Transverse colon (tissue), 4 donors: ENCODE measurements at regions not wholly inside any gene's neighbourhood (a gene's known extent, or its start where the extent isn't known, plus 50 kb on each side); places are given as distances from the start of the nearest gene placed in this dataset.

ENCODE experiments used
- DNase-seq: peaks from one replicate; pipeline ENCODE4 v3.0.0-alpha.2; 2019
- H3K27ac ChIP-seq, 4 donors: fragments of 200-600 bp; sonication (generic); 2 replicates each; pipeline ENCODE4 v1.5.1; 2016 to 2018; ENCODE audit warnings: inconsistent platforms in 4 of 4
- H3K27me3 ChIP-seq: fragments of 200-600 bp; sonication (generic); 2 replicates; pipeline ENCODE4 v1.5.1; 2017; ENCODE audit warnings: inconsistent platforms
- H3K36me3 ChIP-seq, 4 donors: fragments of 200-600 bp; sonication (generic); 2 replicates each; pipeline ENCODE4 v1.5.1; 2017 to 2019; ENCODE audit warnings: inconsistent platforms in 4 of 4
- H3K4me1 ChIP-seq, 4 donors: fragments of 200-600 bp; sonication (generic); 2 replicates each; pipeline ENCODE4 v1.5.1; 2017 to 2020; ENCODE audit warnings: inconsistent platforms in 4 of 4
- H3K4me3 ChIP-seq, 4 donors: fragments of 200-600 bp; sonication (generic); 1 replicate in 1 of 4; 2 replicates in 3 of 4; pipeline versions ENCODE4 v1.5.1 to v1.6.1; 2017 to 2019; ENCODE audit warnings: inconsistent platforms in 4 of 4
- H3K9me3 ChIP-seq, 2 donors: fragments of 200-600 bp; sonication (generic); 2 replicates each; pipeline ENCODE4 v1.5.1; 2017 to 2019; ENCODE audit warnings: inconsistent platforms in 2 of 2
- CTCF ChIP-seq, 5 experiments: fragments of 200-600 bp in 3 of 5; fragments of 450-650 bp in 2 of 5; sonication (generic) in 3 of 5; IDR thresholded peaks; 1 replicate in 2 of 5; 2 replicates in 3 of 5; pipeline ENCODE4 v1.5.1; 2016 to 2017; ENCODE audit warnings: antibody characterized with exemption in 5 of 5, inconsistent platforms in 3 of 5, mild to moderate bottlenecking in 2 of 5, moderate library complexity in 1 of 5
- EP300 ChIP-seq: sonication (generic); formaldehyde crosslinking; IDR thresholded peaks from one replicate; pipeline ENCODE4 v1.6.1; 2017; ENCODE audit warnings: antibody characterized with exemption, low read depth
- POLR2A ChIP-seq: fragments of 450-650 bp; IDR thresholded peaks from one replicate; pipeline ENCODE4 v1.6.1; 2016; ENCODE audit warnings: antibody characterized with exemption, mild to moderate bottlenecking, moderate library complexity
- POLR2AphosphoS5 ChIP-seq, 3 donors: sonication (generic); formaldehyde crosslinking; IDR thresholded peaks; one replicate each; pipeline ENCODE4 v1.6.1; 2016; ENCODE audit warnings: antibody characterized with exemption in 3 of 3
- WGBS, 2 donors: methylation state at CpG; one replicate each; pipeline ENCODE4 v1.1.5; 2018; ENCODE audit warnings: low coverage in 1 of 2; 5-methylcytosine and 5-hydroxymethylcytosine counted together
- in situ Hi-C, 4 donors: fragments of 200-750 bp; cut with MboI; loops; one replicate each; pipeline versions ENCODE4 v1.15.0 to v1.15.1; 2017; ENCODE audit warnings: low sequenced_read_pairs in 3 of 4, low pct_ligation_motif_present in 1 of 4, low pct_unique_long_range_greater_than_20kb in 1 of 4
- intact Hi-C: fragments of 100-400 bp; cut with DNase I; formaldehyde crosslinking; loops from one replicate; pipeline ENCODE4 v1.15.1; 2023; ENCODE audit warnings: low total_unique reads

GRCh38 chr7:109377076-109377884 lies 807.6 kb downstream of the DNAJB9 start:
- no peak for TF ChIP-seq POLR2AphosphoS5 (IDR thresholded peaks at IDR 0.05)
- no peak for TF ChIP-seq CTCF (IDR thresholded peaks at IDR 0.05)
- TF ChIP-seq POLR2A, result no peak
- TF ChIP-seq EP300, result no peak
- intact Hi-C loops, result no loop called here
- peaks cover 7 to 11% of the 10 kb centered on the region in 2 donors for H3K9me3 ChIP-seq
- no peaks in the 10 kb centered on the region for H3K27me3 ChIP-seq
- in situ Hi-C loops, result no loop called here
- no peak overlapping the region for H3K4me3 ChIP-seq
- no peak overlapping the region for H3K27ac ChIP-seq
- DNase-seq, result no peak
- 68 to 69% methylated on average over 3 of the region's 3 CpGs for WGBS, 2 donors
- no peaks in the 10 kb centered on the region for H3K4me1 ChIP-seq
- H3K36me3 ChIP-seq, result no peaks in the 10 kb centered on the region

DNA sequence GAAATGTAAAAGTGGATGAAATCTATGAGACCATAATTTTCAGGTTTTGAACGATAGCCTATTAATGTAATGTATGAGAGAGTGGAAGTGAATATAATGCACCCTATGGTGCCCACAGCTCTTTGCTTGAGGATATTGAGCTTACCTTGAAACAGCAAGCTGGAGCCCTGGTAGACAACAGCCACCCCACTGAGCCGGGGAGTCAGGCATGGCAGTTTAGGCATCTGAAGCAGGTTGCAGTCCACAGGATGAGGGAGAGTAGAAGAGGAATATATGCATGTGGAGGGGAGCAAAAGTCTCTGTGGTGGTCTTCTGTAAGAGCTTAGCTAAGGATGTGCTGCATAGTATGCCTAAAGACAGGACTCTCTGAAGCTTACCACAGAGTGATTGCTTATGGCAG lies 817.3 kb downstream of the DNAJB9 start:
- no peak overlapping the region for H3K27ac ChIP-seq
- DNase-seq, result no peak
- no peak overlapping the region for H3K4me3 ChIP-seq
- in situ Hi-C loops (no loop called here), intact Hi-C loops (no loop called here)
- WGBS, 2 donors, result 90 to 95% methylated on average over 2 of the region's 2 CpGs
- H3K9me3 ChIP-seq, result peaks cover 0 to 3% of the 10 kb centered on the region in 2 donors
- H3K36me3 ChIP-seq, result no peaks in the 10 kb centered on the region
- TF ChIP-seq CTCF (IDR thresholded peaks at IDR 0.05), result no peak
- no peak for TF ChIP-seq POLR2A
- no peak for TF ChIP-seq POLR2AphosphoS5 (IDR thresholded peaks at IDR 0.05)
- H3K27me3 ChIP-seq, result no peaks in the 10 kb centered on the region
- H3K4me1 ChIP-seq, result no peaks in the 10 kb centered on the region

DNA sequence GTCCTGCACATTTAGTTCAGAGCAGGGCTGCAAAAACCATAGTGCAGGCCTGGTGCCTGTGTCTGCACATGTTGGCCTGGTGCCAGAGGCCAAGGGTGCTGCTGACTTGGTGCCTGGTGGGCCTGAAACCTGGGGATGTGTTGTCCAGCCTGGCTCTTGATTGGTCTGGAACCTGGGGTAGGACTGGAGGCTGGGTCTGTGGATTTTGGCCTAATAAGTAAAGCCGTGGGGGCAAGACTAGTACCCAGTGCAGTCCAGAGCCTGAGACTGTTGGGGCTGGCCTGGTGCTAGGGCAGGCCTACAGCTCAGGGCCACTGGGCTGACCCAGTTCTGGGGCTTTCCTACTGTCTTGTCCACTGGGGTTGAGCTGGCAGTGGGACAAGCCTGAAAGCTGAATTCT lies 817.9 kb downstream of the DNAJB9 start:
- in situ Hi-C loops, result no loop called here
- no peak overlapping the region for H3K4me3 ChIP-seq
- WGBS, 2 donors, result 100% methylated on average over 1 of the region's 1 CpG; no CpG with 5 or more reads in 1 of the 2 donors
- no peak overlapping the region for H3K27ac ChIP-seq
- DNase-seq, result no peak
- intact Hi-C loops, result no loop called here
- no peaks in the 10 kb centered on the region for H3K4me1 ChIP-seq
- peaks cover 0 to 6% of the 10 kb centered on the region in 2 donors for H3K9me3 ChIP-seq
- H3K36me3 ChIP-seq, result no peaks in the 10 kb centered on the region
- no peaks in the 10 kb centered on the region for H3K27me3 ChIP-seq
- TF ChIP-seq CTCF (IDR thresholded peaks at IDR 0.05) (no peak), POLR2A (no peak)

- DNase-seq, result no peak
- no peaks in the 10 kb centered on the region for H3K36me3 ChIP-seq
- intact Hi-C loops, result no loop called here
Measured at GRCh38 chr7:109391240-109391639, 821.6 kb downstream of the DNAJB9 start.

More at GRCh38 chr7:109391240-109391639, 821.6 kb downstream of the DNAJB9 start:
- Histone ChIP-seq H3K4me1 (no peaks in the 10 kb centered on the region), H3K4me3 (no peak overlapping the region), H3K27me3 (no peaks in the 10 kb centered on the region), H3K27ac (no peak overlapping the region), H3K9me3 (peaks cover 0 to 6% of the 10 kb centered on the region in 2 donors)
- 47 to 79% methylated on average over 3 of the region's 3 CpGs for WGBS, 2 donors
- TF ChIP-seq POLR2A (no peak), EP300 (no peak), POLR2AphosphoS5 (IDR thresholded peaks at IDR 0.05) (no peak), CTCF (IDR thresholded peaks at IDR 0.05) (no peak)
- in situ Hi-C loops, result no loop called here
